HG02840 (cell line): ENCODE measurements at regions not wholly inside any gene's neighbourhood (a gene's known extent, or its start where the extent isn't known, plus 50 kb on each side); places are given as distances from the start of the nearest gene placed in this dataset.

Experiments used
- ATAC-seq: cut with Tn5 transposase; IDR thresholded peaks from one replicate; pipeline ENCODE4 v1.9.1; 2021; ENCODE audit warnings: mild to moderate bottlenecking, moderate library complexity, moderate number of reproducible peaks; ENCODE audit not compliant: unreplicated experiment, low FRiP score

GRCh38 chr2:176820371-176820932 is 392.1 kb upstream of the HNRNPA3 start:
- no peak for ATAC-seq

GRCh38 chr2:176821350-176821749 is 391.2 kb upstream of the HNRNPA3 start:
- ATAC-seq = no peak

GRCh38 chr2:176822060-176822459 is 390.5 kb upstream of the HNRNPA3 start:
- no peak for ATAC-seq

GRCh38 chr2:176826356-176826755 is 386.2 kb upstream of the HNRNPA3 start:
- ATAC-seq = no peak

- ATAC-seq = no peak
Observed at GRCh38 chr2:176826984-176827668, 385.5 kb upstream of the HNRNPA3 start.

- no peak for ATAC-seq
Observed at GRCh38 chr2:176830362-176830761, 382.2 kb upstream of the HNRNPA3 start.

GRCh38 chr2:176832086-176832485 is 380.5 kb upstream of the HNRNPA3 start:
- no peak for ATAC-seq

- ATAC-seq = no peak
Observed at GRCh38 chr2:176833671-176834070, 378.9 kb upstream of the HNRNPA3 start.

- no peak for ATAC-seq
Observed at GRCh38 chr2:176834226-176834625, 378.4 kb upstream of the HNRNPA3 start.

- ATAC-seq = no peak
Observed at GRCh38 chr2:176843208-176843607, 369.4 kb upstream of the HNRNPA3 start.

- no peak for ATAC-seq
Observed at GRCh38 chr2:176844461-176844860, 368.1 kb upstream of the HNRNPA3 start.

- ATAC-seq = no peak
Observed at GRCh38 chr2:176845718-176846117, 366.9 kb upstream of the HNRNPA3 start.

- ATAC-seq = no peak
Observed at GRCh38 chr2:176847575-176847974, 365.0 kb upstream of the HNRNPA3 start.

- ATAC-seq = no peak
Observed at GRCh38 chr2:176848844-176849243, 363.8 kb upstream of the HNRNPA3 start.

- ATAC-seq = no peak
Observed at GRCh38 chr2:176851200-176851888, 361.2 kb upstream of the HNRNPA3 start.

GRCh38 chr2:176851889-176852483 is 360.6 kb upstream of the HNRNPA3 start:
- no peak for ATAC-seq

GRCh38 chr2:176852667-176853066 is 359.9 kb upstream of the HNRNPA3 start:
- no peak for ATAC-seq

- ATAC-seq = no peak
Observed at GRCh38 chr2:176854062-176854461, 358.5 kb upstream of the HNRNPA3 start.

GRCh38 chr2:176854878-176855277 is 357.7 kb upstream of the HNRNPA3 start:
- ATAC-seq = no peak

GRCh38 chr2:176856683-176857082 is 355.9 kb upstream of the HNRNPA3 start:
- ATAC-seq = no peak

GRCh38 chr2:176865336-176865735 is 347.3 kb upstream of the HNRNPA3 start:
- no peak for ATAC-seq
